ENCODE measurements at regions not wholly inside any gene's neighbourhood (a gene's known extent, or its start where the extent isn't known, plus 50 kb on each side); places are given as distances from the start of the nearest gene placed in this dataset.

- TF ChIP-seq CTCF (IDR thresholded peaks at IDR 0.05 in 8 of 11, conservative IDR thresholded peaks at IDR 0.05 in 3 of 11) (no peak), POLR2A (IDR thresholded peaks at IDR 0.05) (no peak), POLR2AphosphoS5 (IDR thresholded peaks at IDR 0.05) (no peak)
- intact Hi-C loops (cut with DNase I; ENCODE audit: low total_unique reads), result no loop called here
- no peaks in the 10 kb centered on the region for H3K9me3 ChIP-seq
- no peaks in the 10 kb centered on the region for H3K36me3 ChIP-seq
- peaks cover 0 to 52% (median 4%) of the 10 kb centered on the region in 7 donors for H3K27me3 ChIP-seq (replicated peaks in 1 of 7)
- 79 to 85% (median 83%) methylated on average over 2 of the region's 2 CpGs for WGBS, 5 donors
- H3K4me3 ChIP-seq, result no peak overlapping the region
- no peak overlapping the region for H3K27ac ChIP-seq
- no peaks in the 10 kb centered on the region for H3K4me1 ChIP-seq
- DNase-seq, result no peak
These were observed 1441.8 kb downstream of the TBC1D22A start for GRCh38 chr22:48204296-48204695.

- 90 to 93% (median 92%) methylated on average over 7 of the region's 7 CpGs for WGBS, 5 donors
- H3K27me3 ChIP-seq (replicated peaks in 1 of 7), result peaks cover 0 to 45% (median 4%) of the 10 kb centered on the region in 7 donors
- no peaks in the 10 kb centered on the region for H3K36me3 ChIP-seq
- H3K4me3 ChIP-seq, result no peak overlapping the region
- no peaks in the 10 kb centered on the region for H3K9me3 ChIP-seq
- intact Hi-C loops (cut with DNase I; ENCODE audit: low total_unique reads), result no loop called here
- peaks cover 0 to 5% (median 0%) of the 10 kb centered on the region in 6 donors for H3K4me1 ChIP-seq
- no peak overlapping the region for H3K27ac ChIP-seq
- DNase-seq, result no peak
- TF ChIP-seq POLR2AphosphoS5 (IDR thresholded peaks at IDR 0.05) (no peak), POLR2A (IDR thresholded peaks at IDR 0.05) (no peak)
These were observed 1437.2 kb downstream of the TBC1D22A start for GRCh38 chr22:48199667-48200066.

- H3K4me1 ChIP-seq, result peaks cover 0 to 5% (median 0%) of the 10 kb centered on the region in 6 donors
- no peak overlapping the region for H3K27ac ChIP-seq
- DNase-seq, result no peak
- intact Hi-C loops (cut with DNase I; ENCODE audit: low total_unique reads), result no loop called here
- H3K4me3 ChIP-seq, result no peak overlapping the region
- WGBS, 5 donors, result 29 to 38% (median 37%) methylated on average over 11 of the region's 11 CpGs
- H3K9me3 ChIP-seq, result no peaks in the 10 kb centered on the region
- H3K36me3 ChIP-seq, result no peaks in the 10 kb centered on the region
- H3K27me3 ChIP-seq (replicated peaks in 1 of 7), result peaks cover 0 to 45% (median 4%) of the 10 kb centered on the region in 7 donors
- TF ChIP-seq POLR2AphosphoS5 (IDR thresholded peaks at IDR 0.05) (no peak), POLR2A (IDR thresholded peaks at IDR 0.05) (no peak), CTCF (IDR thresholded peaks at IDR 0.05 in 8 of 11, conservative IDR thresholded peaks at IDR 0.05 in 3 of 11) (no peak)
These were observed 1436.3 kb downstream of the TBC1D22A start for GRCh38 chr22:48198489-48199459.

GRCh38 chr22:48197189-48197690, 1434.8 kb downstream of the TBC1D22A start:
- Histone ChIP-seq H3K4me1 (peaks cover 0 to 5% (median 0%) of the 10 kb centered on the region in 6 donors), H3K27me3 (replicated peaks in 1 of 7) (peaks cover 0 to 40% (median 4%) of the 10 kb centered on the region in 7 donors), H3K36me3 (no peaks in the 10 kb centered on the region), H3K9me3 (peaks cover 0 to 9% (median 7%) of the 10 kb centered on the region in 8 donors), H3K27ac (no peak overlapping the region), H3K4me3 (no peak overlapping the region)
- TF ChIP-seq POLR2A (IDR thresholded peaks at IDR 0.05), result no peak
- no peak for TF ChIP-seq CTCF (IDR thresholded peaks at IDR 0.05 in 8 of 11, conservative IDR thresholded peaks at IDR 0.05 in 3 of 11)
- TF ChIP-seq POLR2AphosphoS5 (IDR thresholded peaks at IDR 0.05), result no peak
- no peak for DNase-seq
- intact Hi-C loops (cut with DNase I; ENCODE audit: low total_unique reads), result no loop called here
- 68 to 86% (median 76%) methylated on average over 2 of the region's 2 CpGs for WGBS, 5 donors

Measured in spleen (tissue), 11 donors.